ENCODE measurements at regions not wholly inside any gene's neighbourhood (a gene's known extent, or its start where the extent isn't known, plus 50 kb on each side); places are given as distances from the start of the nearest gene placed in this dataset.

DNA sequence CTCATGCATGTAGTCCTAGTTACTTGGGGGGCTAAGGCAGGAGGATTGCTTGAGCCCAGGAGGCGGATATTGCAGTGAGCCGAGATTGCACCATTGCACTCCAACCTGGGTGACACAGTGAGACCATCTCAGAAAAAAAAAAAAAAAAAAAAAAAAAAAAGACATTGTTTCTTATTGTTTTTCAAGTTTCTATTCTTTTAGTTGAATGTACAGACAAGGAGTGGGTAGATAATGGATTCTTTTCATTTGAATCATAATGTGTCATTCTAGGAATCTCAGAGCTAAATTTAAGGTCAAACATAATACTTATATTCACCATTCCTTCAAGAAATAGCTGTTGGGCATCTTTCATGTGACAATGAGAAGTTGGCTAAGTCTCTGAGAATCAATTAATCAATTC is 157.0 kb upstream of the C21orf91 start:
- no peak overlapping the region for H3K4me3 ChIP-seq (ENCODE audit: low read depth, low read length)
- TF ChIP-seq, protein P1, sequence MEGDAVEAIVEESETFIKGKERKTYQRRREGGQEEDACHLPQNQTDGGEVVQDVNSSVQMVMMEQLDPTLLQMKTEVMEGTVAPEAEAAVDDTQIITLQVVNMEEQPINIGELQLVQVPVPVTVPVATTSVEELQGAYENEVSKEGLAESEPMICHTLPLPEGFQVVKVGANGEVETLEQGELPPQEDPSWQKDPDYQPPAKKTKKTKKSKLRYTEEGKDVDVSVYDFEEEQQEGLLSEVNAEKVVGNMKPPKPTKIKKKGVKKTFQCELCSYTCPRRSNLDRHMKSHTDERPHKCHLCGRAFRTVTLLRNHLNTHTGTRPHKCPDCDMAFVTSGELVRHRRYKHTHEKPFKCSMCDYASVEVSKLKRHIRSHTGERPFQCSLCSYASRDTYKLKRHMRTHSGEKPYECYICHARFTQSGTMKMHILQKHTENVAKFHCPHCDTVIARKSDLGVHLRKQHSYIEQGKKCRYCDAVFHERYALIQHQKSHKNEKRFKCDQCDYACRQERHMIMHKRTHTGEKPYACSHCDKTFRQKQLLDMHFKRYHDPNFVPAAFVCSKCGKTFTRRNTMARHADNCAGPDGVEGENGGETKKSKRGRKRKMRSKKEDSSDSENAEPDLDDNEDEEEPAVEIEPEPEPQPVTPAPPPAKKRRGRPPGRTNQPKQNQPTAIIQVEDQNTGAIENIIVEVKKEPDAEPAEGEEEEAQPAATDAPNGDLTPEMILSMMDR (IDR thresholded peaks at IDR 0.05; ENCODE audit: borderline replicate concordance, insufficient read depth, low read depth, low read length) = no peak

DNA sequence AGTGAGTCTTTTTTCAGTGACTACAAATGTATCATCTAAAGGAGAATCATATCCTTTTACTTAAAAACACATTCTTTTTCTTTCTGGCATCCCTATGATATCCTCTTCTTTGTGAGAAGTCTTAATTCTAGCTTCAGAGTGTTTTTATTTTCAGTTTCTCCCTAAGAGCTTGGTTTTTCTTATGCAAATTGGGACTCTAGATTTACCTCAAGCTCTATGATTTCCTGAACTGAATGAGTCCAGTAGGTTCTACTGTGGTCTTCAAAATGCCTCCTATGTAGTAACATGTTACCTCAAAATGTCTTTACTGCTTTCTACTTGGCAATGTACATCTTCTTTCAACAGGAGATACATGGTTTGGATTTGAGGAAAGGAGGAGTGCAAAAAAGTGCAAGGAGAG is 148.2 kb upstream of the C21orf91 start:
- H3K4me3 ChIP-seq (ENCODE audit: low read depth, low read length) = no peak overlapping the region
- TF ChIP-seq, protein P1 (IDR thresholded peaks at IDR 0.05; ENCODE audit: borderline replicate concordance, insufficient read depth, low read depth, low read length) = no peak

DNA sequence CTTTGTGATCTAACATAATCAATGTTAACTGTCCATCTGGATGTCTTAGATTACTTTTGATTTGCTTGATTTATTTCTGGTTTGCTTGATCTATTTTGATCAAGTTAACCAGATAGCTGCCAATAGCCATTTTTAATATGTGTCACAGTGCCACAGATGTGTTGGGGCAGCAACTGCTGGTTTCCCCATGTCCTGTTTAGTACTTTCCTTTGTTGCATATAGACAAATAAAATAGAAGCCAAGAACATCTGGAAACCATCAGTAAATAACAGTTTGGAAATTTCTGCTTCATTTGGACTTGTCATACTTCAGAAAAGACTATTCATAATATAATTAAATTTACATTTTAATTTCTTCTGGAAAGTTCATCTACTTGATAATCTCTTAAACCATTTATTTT is 145.6 kb upstream of the C21orf91 start:
- TF ChIP-seq, protein P1 (IDR thresholded peaks at IDR 0.05; ENCODE audit: borderline replicate concordance, insufficient read depth, low read depth, low read length) = no peak
- no peak overlapping the region for H3K4me3 ChIP-seq (ENCODE audit: low read depth, low read length)

DNA sequence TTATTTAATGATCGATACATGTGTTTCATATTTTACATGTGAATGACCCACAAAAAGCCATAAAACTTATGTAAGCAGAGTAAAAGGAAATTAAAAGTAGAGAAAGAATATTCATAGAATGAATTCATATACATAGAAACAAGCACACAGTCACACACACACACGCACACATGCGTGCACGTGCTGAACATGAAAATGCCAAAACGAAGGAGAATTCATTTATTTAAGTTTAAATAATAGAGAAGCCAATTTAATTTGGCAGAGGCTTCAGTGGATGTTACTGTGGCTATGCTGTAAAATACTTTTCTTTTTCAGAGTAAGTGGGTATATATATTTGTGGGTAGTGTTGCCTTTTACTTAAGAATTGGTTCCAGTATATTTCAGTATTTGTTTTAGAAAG is 145.0 kb upstream of the C21orf91 start:
- TF ChIP-seq, protein P1 (IDR thresholded peaks at IDR 0.05; ENCODE audit: borderline replicate concordance, insufficient read depth, low read depth, low read length) = no peak
- H3K4me3 ChIP-seq (ENCODE audit: low read depth, low read length) = no peak overlapping the region

DNA sequence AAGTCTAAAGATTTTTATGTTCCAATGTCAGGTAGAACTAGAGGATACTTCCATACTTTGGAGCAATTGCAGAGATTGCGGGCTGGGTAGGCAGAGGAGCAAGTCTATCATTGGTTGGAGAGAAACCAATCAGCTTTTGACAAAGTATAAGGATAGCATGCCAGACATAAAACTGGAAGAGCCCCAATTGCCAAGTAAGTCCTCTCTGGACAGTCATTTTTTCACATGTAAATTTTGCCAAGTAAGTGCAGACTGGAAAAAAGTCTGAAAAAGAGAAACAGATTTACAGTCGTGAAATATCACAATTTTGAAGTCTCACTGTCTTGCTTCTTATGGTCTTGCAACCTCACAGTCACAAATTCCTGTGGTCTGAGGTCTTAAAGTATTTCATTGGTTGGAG is 131.4 kb upstream of the C21orf91 start:
- no peak overlapping the region for H3K4me3 ChIP-seq (ENCODE audit: low read depth, low read length)
- TF ChIP-seq, protein P1 (IDR thresholded peaks at IDR 0.05; ENCODE audit: borderline replicate concordance, insufficient read depth, low read depth, low read length) = no peak

DNA sequence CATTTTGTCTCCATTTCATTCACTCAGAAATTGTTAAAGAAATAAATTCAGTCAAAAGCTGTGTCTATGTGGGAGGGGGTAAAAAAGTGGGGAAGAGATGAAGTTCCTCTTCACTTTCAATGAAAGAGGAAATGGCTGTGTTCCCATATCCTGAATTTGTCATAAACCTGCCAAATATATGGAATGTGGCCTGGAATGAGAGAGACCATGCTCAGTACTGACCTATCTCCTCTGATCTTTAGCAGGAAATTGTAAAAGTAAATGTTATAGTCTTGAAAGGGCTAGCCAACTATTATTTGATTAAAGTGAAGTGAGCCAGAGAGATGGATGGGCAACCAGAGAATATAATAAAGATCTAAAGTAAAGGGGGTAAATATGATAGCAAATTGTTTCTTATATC is 130.3 kb upstream of the C21orf91 start:
- TF ChIP-seq, protein P1 (IDR thresholded peaks at IDR 0.05; ENCODE audit: borderline replicate concordance, insufficient read depth, low read depth, low read length) = no peak
- H3K4me3 ChIP-seq (ENCODE audit: low read depth, low read length) = no peak overlapping the region

DNA sequence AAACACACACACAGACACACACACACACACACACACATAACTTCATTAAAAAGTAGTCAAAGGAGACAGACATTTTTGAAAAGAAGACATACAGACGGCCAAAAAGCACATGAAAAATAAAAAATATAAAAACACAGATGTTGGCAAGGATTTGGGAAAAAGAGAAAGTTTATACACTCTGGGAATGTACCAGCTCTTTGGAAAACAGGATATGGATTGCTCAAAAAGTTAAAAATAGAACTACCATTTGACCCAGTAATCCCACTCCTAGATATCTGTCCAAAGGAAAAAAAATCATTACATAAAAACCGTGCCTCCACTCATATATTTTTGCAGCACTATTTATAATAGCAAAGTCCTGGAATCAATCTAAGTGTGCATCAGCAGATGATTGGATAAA is 128.4 kb upstream of the C21orf91 start:
- no peak overlapping the region for H3K4me3 ChIP-seq (ENCODE audit: low read depth, low read length)
- TF ChIP-seq, protein P1 (IDR thresholded peaks at IDR 0.05; ENCODE audit: borderline replicate concordance, insufficient read depth, low read depth, low read length) = no peak

Measured in GM12875 (cell line).